Posterior cingulate gyrus (tissue), 11 donors: ENCODE measurements at regions not wholly inside any gene's neighbourhood (a gene's known extent, or its start where the extent isn't known, plus 50 kb on each side); places are given as distances from the start of the nearest gene placed in this dataset.

Source experiments
- DNase-seq, 10 donors: peaks; one replicate each; pipeline versions ENCODE4 v3.0.0 to v3.0.0-alpha.2; 2020 to 2021; ENCODE audit warnings: mixed read lengths in 3 of 10
- intact Hi-C: fragments of 100-400 bp; cut with DNase I; formaldehyde crosslinking; loops from one replicate; pipeline ENCODE4 v1.15.1; 2023

DNA sequence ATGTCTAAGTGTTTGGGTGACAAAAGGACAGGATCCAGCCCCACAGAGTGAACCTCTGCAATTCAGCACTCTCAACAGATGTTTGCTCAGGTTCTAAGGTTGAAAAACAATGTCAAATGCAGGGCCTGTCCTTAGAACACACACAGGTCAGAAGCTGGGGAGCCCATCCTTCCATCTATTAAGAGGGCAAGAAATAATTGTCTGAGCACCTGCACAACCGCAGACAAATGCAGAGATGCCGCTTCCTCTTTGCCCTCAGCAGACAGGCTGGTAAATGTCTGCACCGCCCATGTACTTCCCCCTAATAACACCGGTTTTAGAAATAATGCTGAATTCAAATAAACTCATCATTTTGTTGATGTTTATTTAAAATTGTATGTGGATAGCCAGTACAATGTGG lies 414.5 kb upstream of the ADAMTS16 start:
- DNase-seq: no peak
- intact Hi-C loops: no loop called here

- no peak for DNase-seq
Measured at GRCh38 chr5:4730279-4730678, 409.9 kb upstream of the ADAMTS16 start.

DNA sequence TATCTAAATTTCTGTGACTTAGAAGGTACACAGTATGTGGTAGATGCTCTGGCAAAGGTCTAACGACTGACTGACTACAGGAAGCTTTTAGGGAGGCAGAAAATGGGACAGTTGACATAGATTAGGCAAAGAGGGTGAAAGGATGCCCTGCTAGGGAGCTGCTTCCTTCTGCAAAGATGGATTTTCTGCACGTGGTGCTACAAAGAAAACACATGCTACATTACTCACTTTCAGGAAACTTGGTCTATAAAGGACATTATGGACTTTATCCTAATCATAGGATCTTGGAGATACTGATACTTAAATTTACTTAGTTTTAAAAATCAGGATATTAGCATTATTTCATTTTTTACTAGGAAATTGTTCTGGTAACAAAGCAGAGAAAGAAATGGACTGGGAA lies 405.8 kb upstream of the ADAMTS16 start:
- intact Hi-C loops: no loop called here
- no peak for DNase-seq

More at GRCh38 chr5:4730279-4730678, 409.9 kb upstream of the ADAMTS16 start:
- intact Hi-C loops: no loop called here

DNA sequence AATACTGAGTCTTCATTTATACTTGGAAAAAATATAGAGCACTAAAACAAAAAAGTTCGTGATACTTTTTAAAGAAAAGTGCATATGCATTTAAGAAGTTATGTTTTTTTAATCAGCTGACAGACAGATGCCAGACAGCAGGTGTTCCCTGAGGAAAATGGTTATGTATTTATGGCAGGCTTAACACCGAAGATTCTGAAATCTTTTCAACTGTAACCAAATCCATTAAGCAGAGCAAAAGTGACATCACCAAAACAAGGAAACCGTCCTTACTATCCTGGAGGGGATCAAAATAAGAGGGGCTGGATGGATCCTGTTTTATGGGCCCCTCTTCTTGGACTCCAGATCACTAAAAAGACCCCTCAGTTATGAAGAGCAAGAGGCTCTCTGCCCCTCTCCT lies 404.9 kb upstream of the ADAMTS16 start:
- DNase-seq: no peak
- intact Hi-C loops: no loop called here

- no peak for DNase-seq
- intact Hi-C loops: no loop called here
Measured at GRCh38 chr5:4737868-4738267, 402.3 kb upstream of the ADAMTS16 start.

DNA sequence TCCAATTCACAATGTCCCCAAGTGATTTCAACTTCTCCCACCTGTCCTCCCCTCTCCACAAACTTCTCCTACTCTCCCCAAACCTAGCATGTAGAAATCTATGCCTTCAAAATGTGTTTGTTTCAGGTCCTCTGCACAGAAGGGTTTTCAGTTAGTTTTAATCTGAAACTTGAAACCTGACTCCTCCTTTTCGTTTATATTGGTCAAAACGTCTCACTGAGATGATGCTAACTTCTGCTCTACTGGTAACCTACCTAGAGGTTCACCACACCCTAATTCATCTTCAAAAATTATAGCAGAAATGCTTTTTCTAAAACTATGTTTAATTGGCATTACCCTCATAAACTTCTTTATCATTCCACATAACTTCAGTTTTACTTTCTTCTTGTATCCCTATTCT lies 401.8 kb upstream of the ADAMTS16 start:
- no peak for DNase-seq
- intact Hi-C loops: no loop called here

DNA sequence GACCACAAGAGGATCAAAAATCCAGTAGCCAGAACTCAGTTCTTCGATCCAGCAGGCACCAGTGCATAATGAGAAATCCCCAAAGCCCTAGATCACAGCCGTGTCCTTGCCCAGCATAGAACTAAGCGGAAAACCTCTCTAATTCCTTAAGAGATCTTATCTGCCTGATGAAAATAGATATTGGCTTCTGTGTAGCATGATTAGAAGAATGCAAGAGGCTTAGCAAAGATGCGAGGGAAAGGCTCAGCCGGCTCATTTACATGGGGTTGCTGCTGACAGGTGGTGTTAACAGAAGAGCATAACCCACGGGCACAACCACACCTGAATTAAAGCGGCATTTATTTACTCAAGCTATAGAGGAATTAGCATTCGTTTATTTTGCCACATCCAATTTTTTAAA lies 400.0 kb upstream of the ADAMTS16 start:
- DNase-seq: no peak
- intact Hi-C loops: no loop called here

- DNase-seq: no peak
- intact Hi-C loops: no loop called here
Measured at GRCh38 chr5:4758550-4758949, 381.6 kb upstream of the ADAMTS16 start.

DNA sequence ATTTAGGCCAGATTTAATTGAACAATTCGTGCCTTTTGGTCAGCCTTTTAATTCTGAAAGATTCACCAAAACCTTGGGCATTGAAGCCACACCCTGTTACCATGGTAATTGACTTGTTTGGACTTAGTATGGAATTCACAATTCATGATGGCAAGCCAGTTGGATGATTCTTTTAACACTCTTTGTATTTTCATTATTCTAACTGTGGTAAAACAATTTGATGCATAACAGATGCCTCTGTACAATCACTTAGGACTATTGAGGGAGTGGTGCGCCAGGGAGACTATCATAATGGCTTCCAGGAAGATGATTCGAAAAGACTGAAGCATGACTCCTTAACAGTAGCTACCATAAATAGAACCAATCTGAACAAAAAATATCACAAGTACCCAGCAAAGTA lies 381.1 kb upstream of the ADAMTS16 start:
- intact Hi-C loops: no loop called here
- no peak for DNase-seq

- intact Hi-C loops: no loop called here
- no peak for DNase-seq
Measured at GRCh38 chr5:4762316-4762715, 377.8 kb upstream of the ADAMTS16 start.

- intact Hi-C loops: no loop called here
- no peak for DNase-seq
Measured at GRCh38 chr5:4765411-4765810, 374.7 kb upstream of the ADAMTS16 start.

- intact Hi-C loops: no loop called here
Measured at GRCh38 chr5:4766101-4766500, 374.0 kb upstream of the ADAMTS16 start.

GRCh38 chr5:4772591-4772990 lies 367.5 kb upstream of the ADAMTS16 start:
- DNase-seq: no peak
- intact Hi-C loops: no loop called here

More at GRCh38 chr5:4766101-4766500, 374.0 kb upstream of the ADAMTS16 start:
- DNase-seq: no peak

DNA sequence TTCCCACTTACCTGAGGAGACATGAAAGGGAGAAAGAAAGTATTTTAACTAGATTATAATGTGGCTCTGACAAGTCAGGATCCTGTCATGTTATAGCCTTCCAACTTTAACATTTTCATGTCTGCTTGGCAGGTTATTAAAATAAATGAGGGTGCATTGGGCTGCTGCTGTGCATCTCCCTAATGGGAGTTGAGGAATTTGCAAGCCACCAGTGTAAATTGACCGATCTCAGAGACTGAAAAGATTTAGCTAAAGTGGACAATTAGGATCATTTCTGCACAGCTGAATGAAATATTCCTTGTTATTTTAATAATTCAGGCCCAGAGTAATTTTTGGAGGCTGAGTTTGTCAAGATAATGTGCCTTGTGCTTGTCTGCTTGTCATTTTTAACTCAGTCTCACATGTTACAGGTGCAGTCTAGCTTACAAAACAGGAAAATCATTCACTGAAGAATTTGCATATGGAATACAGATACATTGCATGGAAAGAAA lies 366.3 kb upstream of the ADAMTS16 start:
- DNase-seq: no peak
- intact Hi-C loops: no loop called here

GRCh38 chr5:4777435-4777834 lies 362.7 kb upstream of the ADAMTS16 start:
- no peak for DNase-seq
- intact Hi-C loops: no loop called here

DNA sequence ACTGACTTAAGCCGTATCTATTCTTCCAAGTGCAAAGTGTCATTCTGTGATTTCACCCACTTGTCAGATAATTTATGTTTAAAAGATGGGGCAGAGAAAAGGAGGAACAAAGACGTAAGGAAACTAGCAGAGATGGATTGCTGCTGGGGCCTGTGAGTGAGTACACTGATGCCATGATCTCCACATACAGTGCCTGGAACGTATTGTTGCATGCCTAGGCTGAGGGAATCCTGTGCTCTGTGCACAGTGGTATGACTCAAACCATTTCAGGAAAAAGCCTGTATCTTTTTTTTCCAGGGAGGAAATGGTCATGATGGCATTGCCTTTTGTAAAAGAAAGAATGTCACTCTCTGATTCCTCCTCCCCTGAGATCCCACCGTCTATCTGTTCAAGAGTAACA lies 359.5 kb upstream of the ADAMTS16 start:
- intact Hi-C loops: no loop called here

GRCh38 chr5:4781299-4781698 lies 358.8 kb upstream of the ADAMTS16 start:
- intact Hi-C loops: no loop called here
- DNase-seq: no peak

More for the DNA sequence above, 359.5 kb upstream of the ADAMTS16 start:
- no peak for DNase-seq

DNA sequence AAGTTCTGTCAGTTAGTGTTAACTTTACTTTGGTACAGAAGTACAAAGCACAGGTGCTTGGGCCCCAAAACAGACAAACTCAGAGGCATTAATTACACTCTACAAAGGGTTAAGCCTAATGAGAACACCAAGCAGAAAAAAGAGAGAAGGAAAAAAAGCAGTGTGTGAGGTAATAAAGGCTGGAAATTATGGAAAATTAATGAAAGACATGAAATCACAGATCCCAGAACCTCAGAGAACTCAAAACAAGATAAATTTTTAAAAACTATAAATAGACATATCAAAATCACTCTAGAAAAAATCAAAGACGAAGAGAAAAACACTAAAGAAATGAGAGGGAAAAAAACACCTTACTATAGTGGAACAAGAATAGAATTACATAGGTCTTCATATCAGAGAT lies 354.2 kb upstream of the ADAMTS16 start:
- intact Hi-C loops: no loop called here
- DNase-seq: no peak

DNA sequence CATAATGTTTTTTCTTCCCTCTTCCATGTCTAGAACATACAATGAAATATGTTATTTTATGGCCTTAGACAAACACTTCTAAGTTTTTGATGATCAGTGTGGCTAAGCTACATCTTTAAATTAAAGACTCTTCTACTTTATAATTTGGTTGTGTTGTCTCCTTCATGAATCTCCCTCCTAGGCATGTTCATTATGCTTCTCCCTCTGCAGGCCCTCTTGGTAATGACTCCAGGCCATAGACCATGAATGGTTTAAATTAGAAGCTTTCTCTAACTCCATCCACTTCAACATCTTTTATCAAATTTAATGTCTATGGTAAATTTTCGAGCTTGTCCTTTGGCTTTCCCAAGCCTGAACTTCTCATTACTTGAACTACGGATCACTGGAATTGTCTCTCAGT lies 342.7 kb upstream of the ADAMTS16 start:
- DNase-seq: no peak
- intact Hi-C loops: no loop called here

DNA sequence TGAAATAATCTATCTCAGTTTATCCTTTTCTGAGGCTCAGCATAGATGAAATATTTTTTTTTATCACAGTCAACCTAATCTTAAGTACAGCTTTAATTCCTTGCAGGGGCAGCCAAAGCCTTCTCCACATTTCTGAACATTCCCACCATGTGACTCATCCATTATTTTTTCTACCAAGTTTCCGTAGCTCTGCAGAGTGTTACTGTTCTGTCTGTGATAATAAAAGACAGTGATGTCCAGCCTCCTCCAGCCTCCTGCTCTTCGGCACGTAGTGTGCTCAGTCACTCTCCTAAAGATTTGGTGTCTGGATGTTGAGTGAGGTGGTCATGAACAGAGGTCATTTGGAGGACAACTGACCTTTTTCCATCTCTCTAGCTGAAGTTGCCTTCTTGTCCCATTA lies 338.1 kb upstream of the ADAMTS16 start:
- DNase-seq: no peak
- intact Hi-C loops: no loop called here

DNA sequence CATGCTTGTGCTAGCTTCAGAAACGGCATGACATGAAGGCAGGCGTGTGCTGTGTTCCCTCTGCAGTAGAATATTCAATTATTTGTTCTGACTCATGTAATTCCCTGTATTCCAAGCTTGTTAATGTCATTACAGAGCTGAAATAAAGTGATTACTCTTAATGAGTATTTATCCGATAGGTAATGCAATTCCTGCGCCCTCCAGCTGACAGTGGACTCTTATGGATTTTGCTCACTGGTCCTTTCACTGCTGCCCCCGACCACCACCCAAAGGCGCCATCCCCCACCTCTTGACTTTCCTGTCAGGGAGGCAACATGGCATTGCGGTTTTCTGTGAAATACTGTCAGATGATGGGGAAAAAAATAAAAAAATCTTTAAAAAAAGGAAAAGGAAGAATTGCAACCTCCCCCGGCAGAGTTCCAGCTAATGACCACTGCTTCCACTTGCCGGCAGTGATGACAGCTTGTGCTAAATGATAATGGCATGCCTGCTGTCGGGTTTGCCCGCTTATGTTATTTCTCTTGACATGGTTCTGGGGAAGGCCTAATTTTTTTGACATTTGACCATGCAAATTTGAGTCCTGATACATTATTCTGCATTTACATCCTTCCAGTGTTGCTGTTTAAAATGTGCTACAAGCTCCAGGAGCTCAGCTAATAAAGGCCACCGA lies 335.3 kb upstream of the ADAMTS16 start:
- intact Hi-C loops: no loop called here
- DNase-seq: peak in 1 of 10 donors; percentile 66

GRCh38 chr5:4815002-4815401 lies 325.1 kb upstream of the ADAMTS16 start:
- intact Hi-C loops: no loop called here
- no peak for DNase-seq

- DNase-seq: no peak
- intact Hi-C loops: no loop called here
Measured at GRCh38 chr5:4817767-4818166, 322.4 kb upstream of the ADAMTS16 start.
